Gastroesophageal sphincter (tissue), 4 donors: ENCODE measurements at regions not wholly inside any gene's neighbourhood (a gene's known extent, or its start where the extent isn't known, plus 50 kb on each side); places are given as distances from the start of the nearest gene placed in this dataset.

Source experiments
- ATAC-seq: fragments of 150-250 bp; one replicate; pipeline ENCODE4 v1.9.1; 2016; ENCODE audit warnings: mild to moderate bottlenecking, moderate library complexity
- H3K27ac ChIP-seq, 4 donors: fragments of 200-600 bp; sonication (generic) in 3 of 4; 1 replicate in 3 of 4; 2 replicates in 1 of 4; pipeline ENCODE4 v1.5.1; 2016 to 2019
- H3K27me3 ChIP-seq: fragments of 200-600 bp; sonication (generic); one replicate; pipeline ENCODE4 v1.5.1; 2019
- H3K36me3 ChIP-seq, 2 donors: fragments of 200-600 bp; sonication (generic); one replicate each; pipeline ENCODE4 v1.5.1; 2019; ENCODE audit warnings: control low read depth in 1 of 2
- H3K4me1 ChIP-seq, 3 donors: fragments of 200-600 bp; sonication (generic); 1 replicate in 2 of 3; 2 replicates in 1 of 3; pipeline ENCODE4 v1.5.1; 2016 to 2019; ENCODE audit warnings: control low read depth in 2 of 3
- H3K4me3 ChIP-seq, 2 donors: fragments of 200-600 bp; sonication (generic); one replicate each; pipeline ENCODE4 v1.5.1; 2019; ENCODE audit warnings: mild to moderate bottlenecking in 1 of 2, moderate library complexity in 1 of 2
- H3K9me3 ChIP-seq, 3 donors: fragments of 200-600 bp; sonication (generic); one replicate each; pipeline ENCODE4 v1.5.1; 2017 to 2019; ENCODE audit warnings: control low read depth in 2 of 3
- EP300 ChIP-seq: sonication (generic); formaldehyde crosslinking; IDR thresholded peaks from one replicate; pipeline ENCODE4 v1.6.1; 2017; ENCODE audit warnings: antibody characterized with exemption, mild to moderate bottlenecking
- POLR2A ChIP-seq, 2 donors: fragments of 450-650 bp; IDR thresholded peaks; one replicate each; pipeline ENCODE4 v1.6.1; 2017; ENCODE audit warnings: antibody characterized with exemption in 2 of 2, mild to moderate bottlenecking in 2 of 2, moderate library complexity in 1 of 2
- POLR2AphosphoS5 ChIP-seq: sonication (generic); formaldehyde crosslinking; IDR thresholded peaks from one replicate; pipeline ENCODE4 v1.6.1; 2017; ENCODE audit warnings: antibody characterized with exemption
- WGBS, 2 donors: methylation state at CpG; one replicate each; pipeline ENCODE4 v1.1.5; 2018; ENCODE audit warnings: low coverage in 1 of 2; 5-methylcytosine and 5-hydroxymethylcytosine counted together
- TF ChIP-seq, protein P1 (sequence below), 4 experiments: fragments of 200-600 bp in 2 of 4; fragments of 450-650 bp in 2 of 4; sonication (generic) in 1 of 4; IDR thresholded peaks; one replicate each; pipeline ENCODE4 v1.5.1; 2017 to 2019; ENCODE audit warnings: antibody characterized with exemption in 4 of 4, mild to moderate bottlenecking in 2 of 4, moderate library complexity in 2 of 4

DNA sequence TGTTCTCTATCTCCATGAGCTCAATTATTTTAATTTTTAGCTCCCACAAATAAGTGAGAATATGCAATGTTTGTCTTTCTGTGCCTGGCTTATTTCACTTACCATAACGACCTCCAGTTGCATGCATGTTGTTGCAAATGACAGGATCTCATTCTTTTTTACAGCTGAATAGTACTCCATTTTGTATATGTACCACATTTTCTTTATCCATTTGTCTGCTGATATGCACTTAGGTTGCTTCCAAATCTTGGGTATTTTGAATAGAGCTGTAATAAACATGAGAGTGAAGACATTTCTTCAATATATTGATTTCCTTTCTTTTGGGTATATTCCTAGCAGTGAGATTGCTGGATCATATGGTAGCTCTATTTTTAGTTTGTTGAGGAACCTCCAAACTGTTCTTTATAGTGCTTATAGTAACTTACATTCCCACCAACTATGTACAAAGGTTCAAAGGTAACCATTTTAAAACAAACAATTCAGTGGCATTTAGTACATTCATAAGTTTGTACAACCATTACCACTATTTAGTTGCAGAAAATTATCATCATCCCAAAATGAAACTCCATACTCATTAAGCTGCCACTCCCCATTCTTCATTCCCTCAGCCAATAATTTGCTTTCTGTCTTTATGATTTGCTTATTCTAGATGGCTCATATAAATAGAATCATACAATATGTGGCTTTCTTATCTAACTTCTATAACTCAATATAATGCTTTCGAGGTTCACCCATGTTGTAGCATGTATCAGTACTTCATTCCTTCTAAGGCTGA, 255.9 kb upstream of the NFIA start:
- TF ChIP-seq, protein P1, sequence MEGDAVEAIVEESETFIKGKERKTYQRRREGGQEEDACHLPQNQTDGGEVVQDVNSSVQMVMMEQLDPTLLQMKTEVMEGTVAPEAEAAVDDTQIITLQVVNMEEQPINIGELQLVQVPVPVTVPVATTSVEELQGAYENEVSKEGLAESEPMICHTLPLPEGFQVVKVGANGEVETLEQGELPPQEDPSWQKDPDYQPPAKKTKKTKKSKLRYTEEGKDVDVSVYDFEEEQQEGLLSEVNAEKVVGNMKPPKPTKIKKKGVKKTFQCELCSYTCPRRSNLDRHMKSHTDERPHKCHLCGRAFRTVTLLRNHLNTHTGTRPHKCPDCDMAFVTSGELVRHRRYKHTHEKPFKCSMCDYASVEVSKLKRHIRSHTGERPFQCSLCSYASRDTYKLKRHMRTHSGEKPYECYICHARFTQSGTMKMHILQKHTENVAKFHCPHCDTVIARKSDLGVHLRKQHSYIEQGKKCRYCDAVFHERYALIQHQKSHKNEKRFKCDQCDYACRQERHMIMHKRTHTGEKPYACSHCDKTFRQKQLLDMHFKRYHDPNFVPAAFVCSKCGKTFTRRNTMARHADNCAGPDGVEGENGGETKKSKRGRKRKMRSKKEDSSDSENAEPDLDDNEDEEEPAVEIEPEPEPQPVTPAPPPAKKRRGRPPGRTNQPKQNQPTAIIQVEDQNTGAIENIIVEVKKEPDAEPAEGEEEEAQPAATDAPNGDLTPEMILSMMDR (IDR thresholded peaks at IDR 0.05), result no peak
- TF ChIP-seq EP300, result no peak
- TF ChIP-seq POLR2AphosphoS5, result no peak
- TF ChIP-seq POLR2A (IDR thresholded peaks at IDR 0.05), result no peak
- no peak overlapping the region for H3K27ac ChIP-seq
- WGBS, 2 donors, result 84 to 92% methylated on average over 2 of the region's 2 CpGs
- no peaks in the 10 kb centered on the region for H3K27me3 ChIP-seq
- H3K36me3 ChIP-seq, result no peaks in the 10 kb centered on the region
- ATAC-seq, result no peak
- no peaks in the 10 kb centered on the region for H3K4me1 ChIP-seq
- no peak overlapping the region for H3K4me3 ChIP-seq
- no peaks in the 10 kb centered on the region for H3K9me3 ChIP-seq

DNA sequence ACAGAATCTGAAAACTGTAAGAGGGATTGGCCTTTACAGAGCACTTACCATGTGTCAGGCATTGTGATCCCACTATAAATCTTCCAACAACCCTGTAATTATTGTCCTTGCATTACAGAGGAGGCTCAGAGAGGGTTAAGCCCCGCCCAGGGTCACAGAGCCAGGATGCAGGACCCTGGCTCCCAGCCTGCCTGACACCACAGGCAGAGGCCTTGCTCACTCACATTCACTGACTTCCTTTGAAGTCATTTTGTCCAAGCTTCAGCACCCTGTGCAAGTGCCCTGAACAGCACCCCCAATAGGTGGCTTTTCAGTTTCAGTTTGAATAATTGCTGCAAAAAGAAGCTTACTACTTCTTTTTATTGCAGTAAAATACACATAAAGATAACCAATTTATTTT, 256.8 kb upstream of the NFIA start:
- Histone ChIP-seq H3K4me3 (no peak overlapping the region), H3K9me3 (no peaks in the 10 kb centered on the region), H3K4me1 (no peaks in the 10 kb centered on the region), H3K27ac (no peak overlapping the region), H3K36me3 (no peaks in the 10 kb centered on the region), H3K27me3 (no peaks in the 10 kb centered on the region)
- ATAC-seq, result peak; percentile 19
- no CpG with 5 or more reads among the region's 1 CpG for WGBS, 2 donors
- TF ChIP-seq, protein P1 (IDR thresholded peaks at IDR 0.05), result no peak
- no peak for TF ChIP-seq EP300
- no peak for TF ChIP-seq POLR2A (IDR thresholded peaks at IDR 0.05)
- no peak for TF ChIP-seq POLR2AphosphoS5

DNA sequence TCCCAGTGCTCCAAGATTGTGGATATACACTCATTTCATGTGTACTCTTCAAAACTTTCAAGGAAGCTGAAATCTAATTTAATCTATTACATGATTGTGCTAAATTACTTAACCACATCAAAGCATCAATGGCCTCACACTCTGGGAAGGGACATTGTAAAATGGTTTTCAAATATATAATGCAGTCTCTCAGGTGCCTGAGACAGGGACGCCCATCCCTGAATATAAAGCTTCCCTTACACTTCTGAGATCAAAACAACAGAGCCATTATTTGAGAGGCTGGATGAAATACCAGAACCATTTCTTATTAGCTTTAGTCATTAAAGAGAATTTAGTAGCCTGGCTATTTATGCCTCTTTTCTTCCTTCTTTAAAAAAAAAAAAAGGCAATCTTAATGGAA, 259.2 kb upstream of the NFIA start:
- Histone ChIP-seq H3K27ac (no peak overlapping the region), H3K9me3 (no peaks in the 10 kb centered on the region), H3K27me3 (no peaks in the 10 kb centered on the region), H3K4me3 (no peak overlapping the region), H3K36me3 (no peaks in the 10 kb centered on the region), H3K4me1 (no peaks in the 10 kb centered on the region)
- no peak for ATAC-seq
- TF ChIP-seq, protein P1 (IDR thresholded peaks at IDR 0.05), result no peak
- TF ChIP-seq EP300 (no peak), POLR2A (IDR thresholded peaks at IDR 0.05) (no peak), POLR2AphosphoS5 (no peak)
- 78 to 83% methylated on average over 1 of the region's 1 CpG for WGBS, 2 donors

DNA sequence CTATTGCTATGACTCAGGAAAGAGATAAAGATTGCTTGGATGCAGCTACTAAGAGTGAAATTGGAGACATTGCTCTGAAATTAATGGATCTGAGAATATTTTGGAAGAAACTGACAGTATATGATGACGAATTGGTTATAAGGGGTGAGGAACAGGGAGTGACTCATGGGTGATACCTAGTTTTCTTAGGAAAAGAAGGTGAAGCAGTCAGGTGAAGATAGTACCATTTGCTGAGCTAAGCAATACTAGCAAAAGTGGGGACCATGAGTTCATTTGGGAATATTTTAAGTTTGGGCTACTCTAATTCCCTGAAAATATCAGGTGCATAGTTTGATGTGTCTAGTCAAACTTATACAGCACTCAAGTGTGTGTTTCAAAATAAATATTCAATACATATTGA, 260.1 kb upstream of the NFIA start:
- H3K4me3 ChIP-seq, result no peak overlapping the region
- H3K27ac ChIP-seq, result no peak overlapping the region
- H3K9me3 ChIP-seq, result no peaks in the 10 kb centered on the region
- ATAC-seq, result no peak
- WGBS, 2 donors, result 90 to 100% methylated on average over 1 of the region's 1 CpG
- no peaks in the 10 kb centered on the region for H3K4me1 ChIP-seq
- no peaks in the 10 kb centered on the region for H3K36me3 ChIP-seq
- H3K27me3 ChIP-seq, result no peaks in the 10 kb centered on the region
- TF ChIP-seq, protein P1 (IDR thresholded peaks at IDR 0.05), result no peak
- no peak for TF ChIP-seq EP300
- TF ChIP-seq POLR2A (IDR thresholded peaks at IDR 0.05), result no peak
- no peak for TF ChIP-seq POLR2AphosphoS5

DNA sequence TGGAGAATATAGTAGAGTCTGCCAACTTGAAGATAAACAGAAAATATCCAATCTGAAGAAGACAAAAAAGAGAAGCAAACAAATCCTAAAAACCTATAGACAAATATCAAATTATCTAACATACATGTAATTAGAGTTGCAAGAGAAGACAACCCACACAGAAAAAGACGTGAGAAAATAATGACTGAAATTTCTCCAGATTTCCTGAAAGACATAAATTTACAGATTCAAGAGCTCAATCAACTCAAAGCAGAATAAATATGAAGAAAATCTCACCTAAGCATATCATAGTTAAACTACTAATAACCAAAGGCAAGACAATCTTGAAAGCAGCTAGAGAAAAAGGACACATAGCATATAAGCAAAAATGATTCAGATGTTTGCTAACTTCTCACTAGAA, 261.2 kb upstream of the NFIA start:
- Histone ChIP-seq H3K27me3 (no peaks in the 10 kb centered on the region), H3K4me1 (no peaks in the 10 kb centered on the region), H3K27ac (no peak overlapping the region), H3K4me3 (no peak overlapping the region), H3K9me3 (no peaks in the 10 kb centered on the region), H3K36me3 (no peaks in the 10 kb centered on the region)
- TF ChIP-seq POLR2A (IDR thresholded peaks at IDR 0.05) (no peak), EP300 (no peak), POLR2AphosphoS5 (no peak)
- TF ChIP-seq, protein P1 (IDR thresholded peaks at IDR 0.05), result no peak
- ATAC-seq, result no peak
- 100% methylated on average over 1 of the region's 1 CpG for WGBS, 2 donors
